ENCODE measurements at regions not wholly inside any gene's neighbourhood (a gene's known extent, or its start where the extent isn't known, plus 50 kb on each side); places are given as distances from the start of the nearest gene placed in this dataset.

DNA sequence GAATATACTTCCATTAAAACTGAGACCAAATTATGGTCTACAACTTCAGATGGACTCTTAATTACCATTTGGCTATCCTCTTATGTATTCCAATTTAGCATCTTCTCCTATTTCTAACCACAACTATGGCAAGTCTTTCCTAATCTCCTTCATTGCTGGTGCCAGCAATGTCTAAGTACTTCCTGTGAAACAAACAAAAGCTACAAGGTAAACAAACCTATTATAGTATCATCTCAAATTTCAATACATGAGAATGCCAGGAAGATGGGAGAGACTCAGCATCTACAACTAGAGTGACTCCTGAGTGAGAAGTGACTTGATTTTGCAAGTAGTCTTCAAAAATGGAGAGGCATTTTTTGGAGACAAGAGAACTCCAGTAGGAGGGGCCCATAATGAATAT, 202.9 kb upstream of the ATXN7L3B start:
- H3K4me2 ChIP-seq: no peak overlapping the region
- H2AFZ ChIP-seq: no peak overlapping the region
- H3K4me3 ChIP-seq: no peak overlapping the region

DNA sequence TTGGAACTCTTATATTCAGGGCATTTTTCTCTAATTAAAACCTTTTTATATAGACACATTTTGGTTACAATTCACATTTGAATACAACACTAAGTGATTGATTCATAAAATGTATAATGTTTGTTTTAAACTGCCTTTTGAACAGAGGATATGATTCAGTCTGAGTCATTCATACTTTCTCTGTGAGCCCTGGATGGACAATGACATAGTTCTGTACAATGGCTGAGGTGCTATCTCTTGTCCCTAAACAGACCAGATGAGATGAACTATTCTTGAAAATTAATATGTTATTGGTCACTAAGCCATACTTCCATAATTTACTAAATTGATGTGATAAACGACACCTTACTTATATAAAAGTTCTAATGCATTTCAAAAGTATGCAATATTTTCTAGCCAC, 199.7 kb upstream of the ATXN7L3B start:
- H2AFZ ChIP-seq: no peak overlapping the region
- H3K27me3 ChIP-seq: no peaks in the 10 kb centered on the region
- no peak overlapping the region for H3K4me3 ChIP-seq
- no peak for DNase-seq (ENCODE audit: low spot score)
- H3K4me2 ChIP-seq: no peak overlapping the region
- H3K36me3 ChIP-seq (replicated peaks; ENCODE audit: insufficient read depth, low read depth): no peaks in the 10 kb centered on the region
- H3K27ac ChIP-seq: no peak overlapping the region
- no peaks in the 10 kb centered on the region for H3K4me1 ChIP-seq (ENCODE audit: insufficient read depth)
- no peaks in the 10 kb centered on the region for H4K20me1 ChIP-seq (ENCODE audit: insufficient read depth, poor library complexity, severe bottlenecking)
- no peak for TF ChIP-seq EZH2 (IDR thresholded peaks at IDR 0.05; ENCODE audit: borderline replicate concordance)
- TF ChIP-seq, protein P1, sequence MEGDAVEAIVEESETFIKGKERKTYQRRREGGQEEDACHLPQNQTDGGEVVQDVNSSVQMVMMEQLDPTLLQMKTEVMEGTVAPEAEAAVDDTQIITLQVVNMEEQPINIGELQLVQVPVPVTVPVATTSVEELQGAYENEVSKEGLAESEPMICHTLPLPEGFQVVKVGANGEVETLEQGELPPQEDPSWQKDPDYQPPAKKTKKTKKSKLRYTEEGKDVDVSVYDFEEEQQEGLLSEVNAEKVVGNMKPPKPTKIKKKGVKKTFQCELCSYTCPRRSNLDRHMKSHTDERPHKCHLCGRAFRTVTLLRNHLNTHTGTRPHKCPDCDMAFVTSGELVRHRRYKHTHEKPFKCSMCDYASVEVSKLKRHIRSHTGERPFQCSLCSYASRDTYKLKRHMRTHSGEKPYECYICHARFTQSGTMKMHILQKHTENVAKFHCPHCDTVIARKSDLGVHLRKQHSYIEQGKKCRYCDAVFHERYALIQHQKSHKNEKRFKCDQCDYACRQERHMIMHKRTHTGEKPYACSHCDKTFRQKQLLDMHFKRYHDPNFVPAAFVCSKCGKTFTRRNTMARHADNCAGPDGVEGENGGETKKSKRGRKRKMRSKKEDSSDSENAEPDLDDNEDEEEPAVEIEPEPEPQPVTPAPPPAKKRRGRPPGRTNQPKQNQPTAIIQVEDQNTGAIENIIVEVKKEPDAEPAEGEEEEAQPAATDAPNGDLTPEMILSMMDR (IDR thresholded peaks at IDR 0.05; ENCODE audit: poor library complexity): no peak
- no peak for TF ChIP-seq EZH2phosphoT487 (IDR thresholded peaks at IDR 0.05; ENCODE audit: low read depth, severe bottlenecking, unreplicated experiment)
- no peaks in the 10 kb centered on the region for H3K9me2 ChIP-seq (replicated peaks; ENCODE audit: insufficient read depth)
- WGBS (ENCODE audit: low lambda C conversion rate, missing lambda C conversion rate): 37% methylated on average over 1 of the region's 1 CpG
- H3K79me2 ChIP-seq: no peaks in the 10 kb centered on the region
- H3K9me3 ChIP-seq (ENCODE audit: low read depth): no peaks in the 10 kb centered on the region

More for the DNA sequence above, 202.9 kb upstream of the ATXN7L3B start:
- no peaks in the 10 kb centered on the region for H3K9me2 ChIP-seq (replicated peaks; ENCODE audit: insufficient read depth)
- no peak overlapping the region for H3K27ac ChIP-seq
- no peaks in the 10 kb centered on the region for H3K9me3 ChIP-seq (ENCODE audit: low read depth)
- no peaks in the 10 kb centered on the region for H3K79me2 ChIP-seq
- DNase-seq (ENCODE audit: low spot score): no peak
- H3K4me1 ChIP-seq (ENCODE audit: insufficient read depth): no peaks in the 10 kb centered on the region
- no peaks in the 10 kb centered on the region for H3K36me3 ChIP-seq (replicated peaks; ENCODE audit: insufficient read depth, low read depth)
- no peaks in the 10 kb centered on the region for H4K20me1 ChIP-seq (ENCODE audit: insufficient read depth, poor library complexity, severe bottlenecking)
- no peaks in the 10 kb centered on the region for H3K27me3 ChIP-seq
- no peak for TF ChIP-seq EZH2phosphoT487 (IDR thresholded peaks at IDR 0.05; ENCODE audit: low read depth, severe bottlenecking, unreplicated experiment)
- TF ChIP-seq, protein P1 (IDR thresholded peaks at IDR 0.05; ENCODE audit: poor library complexity): no peak
- no peak for TF ChIP-seq EZH2 (IDR thresholded peaks at IDR 0.05; ENCODE audit: borderline replicate concordance)

DNA sequence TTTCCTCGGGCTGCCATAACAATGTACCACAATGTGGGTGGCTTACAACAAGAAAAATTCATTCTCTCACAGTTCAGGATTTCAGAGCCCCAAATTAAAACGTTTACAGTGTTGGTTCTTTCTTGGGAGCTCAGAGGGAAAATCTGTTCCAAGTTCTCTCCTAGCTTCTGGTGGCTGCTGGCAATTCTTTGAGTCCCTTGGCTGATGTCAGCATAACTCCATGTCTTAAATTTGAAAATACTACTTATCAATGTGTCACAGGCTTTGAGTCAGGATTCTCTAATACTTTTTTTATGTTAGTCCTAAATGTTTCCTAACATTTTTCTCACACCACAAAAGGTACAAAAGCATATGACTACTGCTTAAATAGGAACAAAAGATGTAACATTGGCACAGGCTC, 198.4 kb upstream of the ATXN7L3B start:
- Histone ChIP-seq H3K4me3 (no peak overlapping the region), H3K4me2 (no peak overlapping the region), H3K9me2 (replicated peaks; ENCODE audit: insufficient read depth) (no peaks in the 10 kb centered on the region), H3K36me3 (replicated peaks; ENCODE audit: insufficient read depth, low read depth) (no peaks in the 10 kb centered on the region), H3K27me3 (no peaks in the 10 kb centered on the region), H3K79me2 (no peaks in the 10 kb centered on the region), H2AFZ (no peak overlapping the region), H3K27ac (no peak overlapping the region), H3K9me3 (ENCODE audit: low read depth) (no peaks in the 10 kb centered on the region), H3K4me1 (ENCODE audit: insufficient read depth) (no peaks in the 10 kb centered on the region), H4K20me1 (ENCODE audit: insufficient read depth, poor library complexity, severe bottlenecking) (no peaks in the 10 kb centered on the region)
- TF ChIP-seq, protein P1 (IDR thresholded peaks at IDR 0.05; ENCODE audit: poor library complexity): no peak
- TF ChIP-seq EZH2 (IDR thresholded peaks at IDR 0.05; ENCODE audit: borderline replicate concordance): no peak
- no peak for TF ChIP-seq EZH2phosphoT487 (IDR thresholded peaks at IDR 0.05; ENCODE audit: low read depth, severe bottlenecking, unreplicated experiment)
- 37% methylated on average over 2 of the region's 2 CpGs for WGBS (ENCODE audit: low lambda C conversion rate, missing lambda C conversion rate)
- DNase-seq (ENCODE audit: low spot score): no peak

- H3K9me3 ChIP-seq (ENCODE audit: low read depth): no peaks in the 10 kb centered on the region
- H3K4me3 ChIP-seq: no peak overlapping the region
- no peaks in the 10 kb centered on the region for H3K79me2 ChIP-seq
- no peaks in the 10 kb centered on the region for H4K20me1 ChIP-seq (ENCODE audit: insufficient read depth, poor library complexity, severe bottlenecking)
- 53% methylated on average over 3 of the region's 3 CpGs for WGBS (ENCODE audit: low lambda C conversion rate, missing lambda C conversion rate)
- H3K4me2 ChIP-seq: no peak overlapping the region
- no peaks in the 10 kb centered on the region for H3K36me3 ChIP-seq (replicated peaks; ENCODE audit: insufficient read depth, low read depth)
- H3K27ac ChIP-seq: no peak overlapping the region
- H3K27me3 ChIP-seq: no peaks in the 10 kb centered on the region
- no peaks in the 10 kb centered on the region for H3K9me2 ChIP-seq (replicated peaks; ENCODE audit: insufficient read depth)
- DNase-seq (ENCODE audit: low spot score): no peak
- TF ChIP-seq EZH2phosphoT487 (IDR thresholded peaks at IDR 0.05; ENCODE audit: low read depth, severe bottlenecking, unreplicated experiment): no peak
- TF ChIP-seq EZH2 (IDR thresholded peaks at IDR 0.05; ENCODE audit: borderline replicate concordance): no peak
- TF ChIP-seq, protein P1 (IDR thresholded peaks at IDR 0.05; ENCODE audit: poor library complexity): no peak
- no peaks in the 10 kb centered on the region for H3K4me1 ChIP-seq (ENCODE audit: insufficient read depth)
- H2AFZ ChIP-seq: no peak overlapping the region
Observed at GRCh38 chr12:74349925-74350324, 187.7 kb upstream of the ATXN7L3B start.

Data from hepatocyte (in vitro differentiated cells).